HG03558 (cell line): ENCODE measurements at regions not wholly inside any gene's neighbourhood (a gene's known extent, or its start where the extent isn't known, plus 50 kb on each side); places are given as distances from the start of the nearest gene placed in this dataset.

ENCODE experiments used
- ATAC-seq: cut with Tn5 transposase; IDR thresholded peaks from one replicate; pipeline ENCODE4 v1.9.1; 2021; ENCODE audit warnings: moderate number of reproducible peaks; ENCODE audit not compliant: unreplicated experiment; ENCODE audit errors: extremely low read depth

DNA sequence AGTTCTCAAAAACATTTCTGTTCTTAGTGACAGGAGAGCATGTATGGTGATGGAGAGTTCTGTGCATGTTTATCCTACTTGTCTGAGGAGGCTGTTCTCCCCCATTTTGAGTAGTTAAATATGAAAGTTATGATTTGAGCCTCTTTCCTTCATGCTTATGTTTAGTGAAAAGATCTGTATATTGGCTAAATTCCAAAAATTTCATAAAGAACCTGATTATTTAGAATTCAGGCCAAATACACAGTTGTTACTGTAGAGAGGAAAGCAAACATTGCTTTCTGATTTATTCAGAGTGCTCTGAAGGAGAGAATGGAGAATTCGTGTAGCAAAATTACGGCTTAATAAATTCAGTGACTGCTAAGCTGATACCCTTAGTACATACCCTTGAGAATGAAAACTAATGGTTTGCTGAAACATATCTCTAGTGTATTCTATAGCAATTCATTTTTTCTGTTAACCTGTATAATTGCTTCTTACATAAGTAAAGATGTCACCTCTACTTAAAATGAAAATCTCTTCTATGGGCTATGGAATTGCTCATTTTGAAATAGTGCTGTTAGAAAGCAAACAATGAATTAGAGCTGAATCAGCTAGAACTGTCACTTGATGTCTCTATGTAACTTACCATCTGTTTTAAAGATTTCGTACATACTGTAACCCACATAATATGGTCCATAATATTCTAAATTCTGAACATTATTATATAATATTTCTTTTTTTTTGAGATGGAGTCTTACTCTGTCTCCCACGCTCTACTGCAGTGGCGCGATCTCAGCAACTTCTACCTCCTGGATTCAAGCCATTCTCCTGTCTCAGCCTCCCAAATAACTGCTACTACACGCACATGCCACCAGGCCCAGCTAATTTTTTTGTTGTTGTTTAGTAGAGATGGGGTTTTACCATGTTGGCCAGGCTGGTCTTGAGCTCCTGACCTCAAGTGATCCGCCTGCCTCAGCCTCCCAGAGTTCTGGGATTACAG is 417.0 kb upstream of the RGS6 start:
- no peak for ATAC-seq

DNA sequence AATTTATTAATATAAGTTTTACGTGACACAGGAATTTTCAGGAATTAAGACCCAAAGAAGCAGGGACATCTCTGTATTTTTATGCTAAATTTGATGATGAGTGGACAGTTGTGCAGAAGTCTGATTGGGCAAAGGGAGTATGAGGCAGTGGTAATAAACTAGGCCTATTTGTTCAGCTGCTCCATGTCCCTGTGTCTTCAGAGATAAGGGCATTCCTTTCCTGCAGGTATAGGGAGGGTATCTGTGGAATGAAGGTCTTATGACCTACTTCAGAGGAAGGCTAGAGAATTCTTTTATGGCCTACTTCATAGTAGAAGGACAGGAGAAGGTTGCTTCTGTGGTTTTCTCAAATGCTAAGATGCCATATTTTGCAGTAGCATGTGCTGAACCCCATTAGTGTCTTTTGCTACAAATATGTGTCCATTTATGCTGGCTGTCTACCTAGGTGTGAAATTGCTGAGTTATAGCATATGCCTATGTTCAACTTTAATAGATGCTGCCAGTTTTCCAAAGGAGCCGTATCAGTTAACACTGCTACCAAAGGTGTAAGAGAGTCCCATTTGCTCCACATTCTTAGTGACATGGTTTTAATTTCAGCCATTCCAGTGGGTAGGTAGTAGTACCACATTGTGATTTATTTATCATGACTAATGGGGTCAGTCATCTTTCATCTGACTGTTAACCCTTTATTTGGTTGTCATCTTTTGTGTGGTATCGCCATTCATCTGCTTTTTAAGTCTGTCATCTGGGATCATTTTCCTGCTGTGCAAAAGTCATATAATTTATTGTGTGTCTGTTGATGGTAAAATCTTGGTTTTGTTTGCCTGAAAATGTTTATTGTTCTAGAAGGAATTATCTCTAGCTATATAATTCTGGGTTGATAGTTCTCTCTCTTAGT is 410.7 kb upstream of the RGS6 start:
- no peak for ATAC-seq

DNA sequence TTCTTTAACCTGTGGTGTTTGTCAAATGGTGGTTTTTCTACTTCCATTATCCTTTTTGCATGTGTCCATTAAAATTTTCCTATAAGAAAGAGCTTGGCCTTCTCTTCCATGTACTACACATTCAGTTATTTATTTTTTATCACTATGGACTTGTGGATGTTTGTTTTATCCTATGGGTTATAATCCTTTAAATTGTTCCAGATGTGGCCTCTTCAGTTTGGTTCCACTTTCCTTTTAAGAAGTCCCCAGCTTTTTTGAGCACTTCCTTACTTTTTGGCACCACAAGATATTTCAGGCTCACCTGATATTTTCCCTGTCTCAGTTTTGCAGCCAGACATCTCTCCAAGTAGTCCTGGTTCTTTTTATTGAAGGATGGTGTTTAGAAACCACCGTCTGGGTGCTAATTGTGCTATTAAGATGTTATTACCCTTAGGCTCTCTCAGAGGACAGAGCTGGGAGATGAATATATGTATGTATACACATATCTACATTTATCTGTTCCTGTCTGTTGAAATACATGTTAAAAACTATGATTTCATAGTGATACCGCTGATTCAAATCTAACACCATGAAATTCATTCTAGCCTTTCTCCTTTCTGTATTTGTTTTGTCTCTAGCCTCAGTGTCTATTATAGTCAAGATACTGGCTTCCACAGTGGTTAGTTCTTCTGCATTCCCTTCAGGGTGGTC is 408.5 kb upstream of the RGS6 start:
- ATAC-seq, result peak; percentile 44

DNA sequence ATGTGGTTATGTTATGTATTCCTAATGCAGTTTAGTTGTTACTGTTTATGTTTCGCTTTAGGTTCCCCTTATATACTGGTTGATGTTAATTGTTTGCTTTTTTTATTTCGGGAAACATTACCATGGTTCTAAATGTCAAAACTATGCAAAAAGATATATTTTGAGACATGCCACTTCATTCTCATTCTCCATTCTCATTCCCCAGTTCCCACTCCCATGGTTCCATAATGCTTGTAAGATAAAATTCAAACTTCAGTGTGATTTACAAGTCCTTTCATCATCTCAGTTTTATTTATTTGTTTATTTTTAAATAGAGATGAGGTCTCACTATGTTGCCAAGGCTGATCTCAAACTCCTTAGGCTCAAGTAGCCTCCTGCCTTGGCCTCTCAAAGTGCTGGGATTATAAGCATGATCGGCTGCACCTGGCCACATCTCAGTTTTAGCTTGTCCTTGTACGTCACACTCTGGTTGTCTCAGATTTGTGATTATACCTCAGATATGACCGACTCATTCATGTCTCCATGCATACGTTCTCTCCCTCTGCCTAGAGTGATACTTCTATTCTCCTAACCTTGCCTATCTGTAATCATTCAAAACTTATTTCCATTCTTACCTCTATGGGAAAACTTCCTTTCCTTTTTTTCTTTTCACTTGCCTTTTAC is 407.8 kb upstream of the RGS6 start:
- ATAC-seq, result no peak

DNA sequence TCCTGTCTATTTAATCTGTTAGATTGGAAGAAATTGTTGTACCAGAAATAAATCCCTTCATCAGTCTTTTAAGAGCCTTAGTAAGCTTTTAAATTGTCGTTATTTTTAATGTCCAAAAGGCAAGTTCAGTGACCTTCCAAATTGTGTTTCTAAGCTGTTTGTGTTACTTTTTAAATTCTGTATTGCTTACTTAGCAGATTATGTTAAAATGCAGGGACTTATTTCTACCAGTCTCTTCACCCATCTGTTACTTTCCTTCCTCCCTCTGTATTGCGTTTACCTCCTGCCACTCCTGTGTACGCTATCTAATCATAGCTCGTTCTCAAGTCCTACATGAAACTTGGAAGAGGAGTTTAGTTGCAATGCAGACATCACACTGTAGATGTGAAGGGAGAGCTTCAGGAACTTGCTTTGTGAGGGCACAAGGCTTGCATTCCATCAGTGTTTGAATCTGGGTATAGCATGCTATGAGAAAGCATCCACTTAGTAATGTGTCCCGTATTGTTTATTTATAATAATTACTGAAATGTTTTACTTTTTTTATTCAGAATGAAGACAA is 406.5 kb upstream of the RGS6 start:
- ATAC-seq, result no peak

DNA sequence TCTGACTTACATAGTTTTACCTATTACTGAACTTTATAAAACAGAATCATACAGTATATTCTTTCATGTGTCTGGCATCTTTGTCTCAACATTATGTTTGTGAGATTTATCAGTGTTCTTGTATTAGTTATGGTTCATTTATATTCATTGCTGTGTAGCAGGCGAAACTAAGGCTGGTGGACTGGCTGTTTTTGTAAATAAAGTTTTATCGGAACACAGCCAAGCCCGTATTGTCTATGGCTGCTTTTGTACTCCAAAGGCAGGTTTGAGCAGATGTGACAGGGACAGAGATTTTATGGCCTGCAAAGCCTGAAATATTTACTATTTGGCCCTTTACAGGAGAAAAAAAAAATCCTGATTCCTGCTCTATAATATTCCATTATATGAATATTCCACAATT is 405.8 kb upstream of the RGS6 start:
- no peak for ATAC-seq

DNA sequence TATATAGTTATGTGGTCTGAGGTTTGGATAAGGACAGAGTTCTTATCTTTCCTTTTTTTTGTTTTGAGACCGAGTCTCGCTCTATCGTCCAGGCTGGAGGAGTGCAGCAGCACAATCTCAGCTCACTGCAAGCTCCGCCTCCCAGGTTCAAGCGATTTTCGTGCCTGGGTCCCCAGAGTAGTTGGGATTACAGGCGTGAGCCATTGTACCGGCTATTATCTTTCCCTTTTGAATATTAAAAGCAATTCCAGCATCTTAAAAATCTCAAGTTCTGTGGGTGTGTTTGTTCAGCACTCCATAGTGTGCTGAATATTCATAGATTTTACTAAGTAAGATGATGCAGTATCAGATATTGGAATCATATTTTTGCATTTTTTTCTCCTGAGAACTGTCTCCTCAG is 404.4 kb upstream of the RGS6 start:
- ATAC-seq, result no peak

DNA sequence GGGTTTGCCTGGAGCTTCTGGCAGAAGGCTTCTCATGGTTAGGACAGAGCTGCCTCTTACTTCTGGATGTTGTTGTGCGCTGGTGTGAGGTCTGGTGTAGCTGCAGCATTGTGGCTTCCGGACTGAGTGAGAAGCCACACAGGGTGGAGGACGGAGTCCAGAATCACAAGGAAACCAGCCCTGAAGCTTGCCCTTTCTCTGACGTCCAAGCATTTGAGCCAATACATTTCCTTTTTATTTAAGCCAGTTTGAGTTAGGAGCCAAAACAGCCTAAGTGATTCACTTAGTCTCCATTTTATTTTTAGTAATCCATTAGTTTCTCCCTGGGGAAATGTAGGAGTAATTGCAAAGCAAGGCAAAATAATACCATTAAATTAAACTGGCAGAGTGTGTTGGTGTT is 402.4 kb upstream of the RGS6 start:
- no peak for ATAC-seq

DNA sequence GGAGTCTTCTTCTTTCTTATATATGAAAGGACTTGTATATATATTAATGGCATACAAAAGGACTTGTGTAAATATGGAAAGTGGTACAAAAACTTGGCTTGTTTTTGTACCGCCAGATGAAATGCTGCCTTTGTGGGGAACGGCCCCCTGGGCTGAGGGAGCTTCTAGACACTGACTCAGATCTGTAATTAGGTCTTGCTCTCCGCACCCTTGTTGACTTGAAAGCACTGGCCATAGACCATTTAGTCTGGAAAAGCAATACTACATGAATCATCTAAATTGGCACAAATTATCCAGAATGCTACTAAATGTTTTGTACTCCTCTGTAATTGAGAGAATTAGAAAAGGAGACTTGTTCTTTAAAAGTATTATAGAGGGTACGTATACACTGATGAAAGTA is 399.9 kb upstream of the RGS6 start:
- ATAC-seq, result no peak

DNA sequence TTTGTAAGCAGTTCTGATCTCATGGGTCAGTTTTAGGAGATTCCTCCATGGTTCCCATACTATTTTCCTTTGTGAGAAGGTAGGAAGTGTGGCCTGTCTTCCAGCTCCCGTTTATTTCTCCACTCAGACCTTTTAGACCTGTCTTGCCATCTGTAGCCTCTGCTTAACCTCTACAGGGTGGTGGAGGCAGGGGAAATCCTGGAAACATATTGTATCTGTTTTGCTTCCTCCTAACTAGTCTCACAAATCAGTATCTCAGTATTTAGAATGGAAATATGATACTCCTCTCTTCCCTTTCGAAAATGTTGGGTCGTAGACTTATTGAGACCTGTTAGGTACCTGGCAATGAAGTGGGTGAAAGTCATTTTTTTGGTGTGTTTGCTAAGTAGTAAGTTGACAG is 399.4 kb upstream of the RGS6 start:
- ATAC-seq, result no peak

DNA sequence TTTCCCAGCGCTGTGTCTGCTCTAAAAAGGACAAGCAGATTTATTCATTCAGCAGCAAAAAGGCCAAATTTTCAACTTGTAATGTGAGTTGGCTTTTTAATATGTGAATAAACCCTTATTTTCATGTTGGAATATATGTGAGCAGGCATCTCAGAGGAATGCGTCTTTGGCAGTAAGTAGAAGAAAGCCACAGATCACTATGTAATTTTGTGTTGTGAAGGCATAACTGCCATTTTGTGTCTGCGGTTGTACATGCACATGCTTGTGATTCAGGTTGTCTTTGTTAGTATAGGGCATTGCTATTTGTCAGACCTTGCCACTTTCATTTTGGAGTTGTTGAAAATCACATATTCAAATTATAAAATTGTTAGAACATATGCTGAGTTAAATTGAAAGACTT is 398.8 kb upstream of the RGS6 start:
- ATAC-seq, result no peak

DNA sequence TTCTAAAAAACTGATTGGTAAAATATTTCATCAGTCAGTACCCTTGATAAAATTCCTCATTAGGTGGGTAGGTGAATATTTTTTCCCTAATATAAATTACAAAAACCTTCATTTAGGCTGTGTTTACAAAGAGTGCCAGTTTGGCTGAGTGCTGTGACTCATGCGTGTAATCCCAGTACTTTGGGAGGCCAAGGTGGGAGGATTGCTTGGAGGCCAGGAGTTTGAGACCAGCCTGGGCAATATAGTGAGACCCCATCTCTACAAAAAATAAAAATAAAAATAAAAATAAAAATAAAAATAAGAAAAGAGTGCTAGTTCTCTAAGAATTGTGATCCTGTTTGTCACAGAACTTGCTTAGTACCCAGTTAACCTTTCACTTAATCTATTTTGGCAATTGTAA is 398.4 kb upstream of the RGS6 start:
- ATAC-seq, result no peak

DNA sequence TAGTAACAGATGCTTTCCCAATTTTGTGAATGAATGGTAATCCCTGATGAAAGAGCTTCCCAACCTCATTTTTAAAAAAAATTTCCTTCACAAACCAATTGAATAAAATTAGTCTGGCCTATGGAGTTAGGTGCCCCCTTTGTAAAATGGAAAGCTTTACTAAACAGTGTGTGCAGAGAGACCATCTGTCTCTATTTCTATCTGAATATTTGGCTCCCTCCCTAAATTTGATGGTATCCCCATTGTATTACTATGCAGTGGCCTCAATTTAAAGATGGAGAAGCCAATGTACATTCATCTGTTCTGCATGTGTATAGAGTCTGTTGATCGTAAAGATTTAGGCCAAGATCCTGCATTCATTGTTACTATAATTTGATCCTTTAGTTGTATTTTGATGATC is 397.7 kb upstream of the RGS6 start:
- ATAC-seq, result no peak

DNA sequence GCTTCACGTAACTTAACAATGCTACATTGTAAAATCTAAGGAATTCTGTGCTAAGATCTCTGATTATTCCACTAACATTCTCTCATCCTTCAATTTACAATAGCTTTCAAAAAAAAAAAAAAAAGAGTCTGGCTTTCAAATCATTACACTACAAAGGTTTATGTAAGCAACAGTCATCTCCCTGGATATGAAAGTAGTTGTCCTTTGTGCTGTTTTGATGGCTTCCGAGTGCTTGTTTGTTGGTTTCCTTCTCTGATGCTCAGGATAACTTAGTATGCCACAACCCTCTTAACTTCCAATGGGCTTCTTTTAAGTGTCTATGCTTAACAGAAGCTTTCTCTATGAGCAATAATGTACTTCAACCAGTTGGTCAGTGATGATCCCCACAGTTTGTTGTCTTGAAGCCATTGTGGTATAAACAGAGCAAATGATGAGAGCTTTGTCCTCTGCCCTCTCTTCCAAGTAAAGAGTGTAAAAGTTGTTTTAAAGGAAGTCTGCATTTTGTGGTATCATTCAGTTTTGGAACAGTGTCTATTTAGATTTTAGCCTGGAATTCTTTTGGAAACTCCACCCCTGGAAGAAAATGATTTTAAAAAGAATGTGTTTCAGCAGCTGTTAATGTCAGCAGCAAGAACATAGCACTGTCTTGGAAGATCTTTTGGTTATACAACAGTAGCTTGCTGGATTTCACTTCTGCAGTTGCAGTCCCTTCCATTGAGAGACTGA is 396.1 kb upstream of the RGS6 start:
- ATAC-seq, result no peak

DNA sequence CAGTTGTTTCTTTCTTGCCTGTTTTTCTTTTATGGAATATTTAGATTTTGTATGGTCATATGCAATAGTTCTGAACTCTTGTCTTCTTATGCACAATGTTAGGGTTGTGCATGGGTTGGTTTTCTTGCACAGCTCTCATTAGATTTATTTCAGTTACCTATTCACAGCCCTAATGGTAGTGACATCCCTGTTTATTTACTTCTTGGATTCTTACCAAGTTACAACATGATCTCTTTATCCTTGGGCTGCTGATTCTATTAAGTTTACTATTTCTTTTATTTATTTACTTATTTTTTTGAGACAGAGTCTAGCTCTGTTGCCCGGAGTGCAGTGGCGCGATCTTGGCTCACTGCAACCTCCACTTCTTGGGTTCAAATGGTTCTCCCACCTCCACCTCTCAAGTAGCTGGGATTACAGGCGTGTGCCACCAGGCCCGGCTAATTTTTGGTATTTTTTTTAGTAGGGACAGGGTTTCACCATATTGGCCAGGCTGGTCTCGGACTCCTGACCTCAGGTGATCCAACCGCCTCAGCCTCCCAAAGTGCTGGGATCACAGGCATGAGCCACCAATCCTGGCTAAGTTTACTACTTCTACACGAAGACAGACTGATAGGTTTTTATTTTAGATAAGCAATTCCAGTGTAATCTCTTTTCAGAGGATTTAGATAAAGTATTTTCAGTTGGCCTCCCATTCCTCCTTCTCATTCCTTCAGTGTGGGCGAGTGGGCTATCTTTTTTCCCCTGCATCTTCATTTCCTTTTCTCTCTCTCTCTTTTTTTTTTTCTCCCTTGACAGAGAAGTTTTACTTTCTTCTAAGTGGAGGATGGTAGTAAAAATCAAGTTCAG is 395.1 kb upstream of the RGS6 start:
- no peak for ATAC-seq

DNA sequence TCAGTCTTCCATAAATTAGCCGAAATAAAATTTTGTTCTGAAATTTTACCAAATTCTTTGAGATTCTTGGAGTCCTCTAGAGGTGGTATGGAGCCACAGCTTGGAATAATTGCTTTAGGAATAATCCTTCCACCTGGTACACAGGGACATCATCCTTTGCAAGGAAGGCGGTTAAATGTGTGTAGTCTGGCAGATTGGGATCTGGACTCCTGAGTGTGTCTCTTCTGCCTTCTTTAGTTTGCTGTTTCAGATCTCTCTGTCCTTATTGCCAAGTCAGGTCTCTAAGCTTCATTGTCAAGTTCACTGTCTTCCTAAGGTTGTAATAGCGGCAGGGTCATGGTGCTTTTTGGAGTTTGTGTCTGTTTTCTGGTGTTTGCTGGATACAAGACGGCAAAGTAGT is 393.9 kb upstream of the RGS6 start:
- ATAC-seq, result no peak

DNA sequence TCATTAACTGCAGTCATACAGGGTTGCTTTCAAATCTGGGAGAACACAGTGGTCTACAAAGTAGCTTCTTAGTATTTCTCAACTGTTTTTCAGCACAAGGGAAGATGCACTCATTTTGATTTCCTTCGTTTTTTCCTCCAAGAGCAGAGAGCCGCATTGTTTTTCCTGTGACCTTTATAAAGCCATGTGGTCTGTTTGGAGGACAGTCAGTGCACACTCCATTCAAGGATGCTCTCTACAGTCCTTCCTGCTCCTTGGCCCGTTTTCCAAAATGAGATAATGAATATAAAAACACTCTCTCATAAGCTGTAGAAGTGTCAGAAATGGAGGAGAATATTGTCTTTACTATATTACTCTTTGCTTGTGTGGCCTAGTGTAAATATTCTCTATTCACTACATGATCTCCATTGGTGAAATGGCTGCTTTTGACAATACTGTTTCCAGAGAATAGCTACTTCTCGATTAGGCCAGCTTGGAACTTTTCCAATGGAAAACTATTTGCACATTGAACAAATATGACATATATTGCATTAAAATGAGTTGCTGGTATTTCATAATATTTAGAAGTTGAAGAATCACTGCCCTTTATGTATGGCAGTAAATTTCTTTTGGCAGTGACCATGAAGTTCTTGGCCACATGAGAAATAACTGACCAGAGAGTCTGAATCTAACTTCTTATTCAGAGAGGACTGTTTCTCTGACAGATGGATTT is 393.1 kb upstream of the RGS6 start:
- no peak for ATAC-seq
